Activated CD4-positive, alpha-beta T cell treated with anti-CD3 and anti-CD28 coated beads, Interleukin-2, amount 10 ng/mL, durations not matched to agents 24 days and 14 days (primary cell): ENCODE measurements at regions not wholly inside any gene's neighbourhood (a gene's known extent, or its start where the extent isn't known, plus 50 kb on each side); places are given as distances from the start of the nearest gene placed in this dataset.
A peak's percentile ranks its signal among the peaks of the same experiment; 100 is the strongest.
"Not testable (repeated sequence)": the region's sequence is repeated elsewhere in the genome, so short reads cannot be mapped to it uniquely, and the experiment has no call there.

Experiments used
- DNase-seq: peaks from one replicate; pipeline ENCODE4 v3.0.0; 2022
- H3K27ac Mint-ChIP-seq: one replicate; pipeline ENCODE4 v1.8.0; 2022; ENCODE audit warnings: mild to moderate bottlenecking, mixed read lengths
- H3K27me3 Mint-ChIP-seq: one replicate; pipeline ENCODE4 v1.8.0; 2022; ENCODE audit warnings: mixed read lengths
- H3K36me3 Mint-ChIP-seq: one replicate; pipeline ENCODE4 v1.8.0; 2022; ENCODE audit warnings: low read depth, mild to moderate bottlenecking, mixed read lengths
- H3K4me1 Mint-ChIP-seq: one replicate; pipeline ENCODE4 v1.8.0; 2021; ENCODE audit warnings: mixed read lengths
- H3K4me3 Mint-ChIP-seq: one replicate; pipeline ENCODE4 v1.8.0; 2022; ENCODE audit warnings: mild to moderate bottlenecking, moderate library complexity, mixed read lengths
- H3K9me3 Mint-ChIP-seq: one replicate; pipeline ENCODE4 v1.8.0; 2021; ENCODE audit warnings: mixed read lengths
- intact Hi-C: fragments of 100-400 bp; cut with micrococcal nuclease; formaldehyde crosslinking; loops from one replicate; pipeline ENCODE4 v1.15.1; 2023

DNA sequence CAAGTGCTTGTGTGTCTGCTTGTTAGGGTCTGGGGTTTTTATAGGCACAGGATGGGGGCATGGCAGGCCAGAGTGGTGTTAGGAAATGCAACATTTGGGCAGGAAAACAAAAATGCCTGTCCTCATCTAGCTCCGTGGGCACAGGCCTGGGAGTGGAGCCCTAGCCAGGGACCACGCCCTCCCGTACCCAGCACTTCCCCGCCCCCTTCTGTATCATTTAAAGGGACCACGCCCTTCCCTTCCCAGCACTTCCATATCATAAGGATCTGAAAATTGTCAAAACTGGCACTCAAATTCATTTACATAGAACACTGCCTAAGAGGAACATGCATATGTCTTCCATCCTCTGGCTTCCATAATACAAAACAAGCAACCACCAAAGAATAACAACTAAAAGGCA is 185.8 kb downstream of the B3GLCT start:
- H3K9me3 Mint-ChIP-seq = no peaks in the 10 kb centered on the region
- DNase-seq = no peak
- H3K4me1 Mint-ChIP-seq = no peaks in the 10 kb centered on the region
- intact Hi-C loops = no loop called here
- H3K27me3 Mint-ChIP-seq = peaks cover 1% of the 10 kb centered on the region
- no peak overlapping the region for H3K27ac Mint-ChIP-seq
- no peak overlapping the region for H3K4me3 Mint-ChIP-seq
- H3K36me3 Mint-ChIP-seq = no peaks in the 10 kb centered on the region

DNA sequence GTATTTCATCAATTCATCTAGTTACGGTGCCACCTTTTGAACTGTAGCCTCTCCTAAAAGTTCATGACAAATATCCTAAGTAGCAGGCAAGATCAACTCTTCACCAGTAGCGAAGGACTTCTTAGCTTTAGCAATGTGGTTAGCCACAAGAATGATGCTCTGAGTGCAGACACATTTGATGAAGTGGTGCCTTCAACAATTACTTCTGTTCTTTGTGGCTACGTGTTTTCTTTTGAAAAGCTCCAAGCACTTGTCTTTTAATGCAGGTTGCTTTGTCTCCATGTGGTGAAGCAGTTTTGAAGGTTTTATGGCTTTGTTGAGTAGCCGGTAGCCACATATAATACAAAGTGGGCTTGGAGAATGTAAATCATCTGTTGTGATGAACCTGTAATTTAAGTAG is 194.7 kb downstream of the B3GLCT start:
- H3K27me3 Mint-ChIP-seq = no peaks in the 10 kb centered on the region
- H3K4me3 Mint-ChIP-seq = no peak overlapping the region
- no peaks in the 10 kb centered on the region for H3K36me3 Mint-ChIP-seq
- no peak for DNase-seq
- H3K27ac Mint-ChIP-seq = no peak overlapping the region
- peaks cover 3% of the 10 kb centered on the region for H3K9me3 Mint-ChIP-seq
- no peaks in the 10 kb centered on the region for H3K4me1 Mint-ChIP-seq
- intact Hi-C loops = no loop called here

DNA sequence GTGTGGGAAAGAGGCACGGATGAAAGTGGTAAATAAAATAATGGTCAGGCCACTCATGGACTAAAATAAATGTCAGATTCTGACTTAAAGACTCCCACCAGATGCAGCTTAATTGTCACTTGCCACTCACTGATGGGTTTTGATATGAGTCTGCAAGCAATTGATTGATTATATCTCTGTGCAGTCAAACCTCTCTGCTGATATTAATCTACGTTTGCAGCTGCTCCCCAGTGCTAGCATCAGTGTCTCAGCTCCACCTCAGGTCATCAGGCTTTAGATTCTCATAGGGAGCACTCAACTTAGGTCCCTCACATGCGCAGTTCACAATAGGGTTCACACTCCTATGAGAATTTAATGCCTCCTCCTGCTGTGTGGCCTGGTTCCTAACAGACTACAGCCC is 195.3 kb downstream of the B3GLCT start:
- H3K27ac Mint-ChIP-seq = no peak overlapping the region
- no peaks in the 10 kb centered on the region for H3K27me3 Mint-ChIP-seq
- no peaks in the 10 kb centered on the region for H3K4me1 Mint-ChIP-seq
- no peaks in the 10 kb centered on the region for H3K36me3 Mint-ChIP-seq
- H3K4me3 Mint-ChIP-seq = no peak overlapping the region
- DNase-seq = no peak
- intact Hi-C loops = no loop called here
- peaks cover 8% of the 10 kb centered on the region for H3K9me3 Mint-ChIP-seq

DNA sequence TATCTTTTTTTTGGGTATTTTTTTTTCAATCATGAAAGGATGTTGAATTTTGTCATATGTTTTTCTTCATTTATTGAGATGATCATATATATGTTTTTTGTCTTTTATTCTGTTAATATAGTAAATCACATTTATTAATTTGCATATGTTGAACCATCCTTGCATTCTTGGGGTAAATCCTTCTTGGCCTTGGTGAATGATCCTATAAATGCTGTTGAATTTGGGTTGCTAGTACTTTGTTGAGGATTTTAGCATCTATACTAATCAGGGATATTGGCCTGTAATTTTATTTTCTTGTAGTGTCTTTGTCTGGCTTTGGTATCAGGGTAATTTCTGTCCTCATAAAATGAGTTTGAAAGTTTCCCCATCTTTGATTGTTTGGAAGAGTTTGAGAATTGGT is 199.9 kb downstream of the B3GLCT start:
- DNase-seq = no peak
- Mint-ChIP-seq H3K4me1 (no peaks in the 10 kb centered on the region), H3K27ac (no peak overlapping the region)

DNA sequence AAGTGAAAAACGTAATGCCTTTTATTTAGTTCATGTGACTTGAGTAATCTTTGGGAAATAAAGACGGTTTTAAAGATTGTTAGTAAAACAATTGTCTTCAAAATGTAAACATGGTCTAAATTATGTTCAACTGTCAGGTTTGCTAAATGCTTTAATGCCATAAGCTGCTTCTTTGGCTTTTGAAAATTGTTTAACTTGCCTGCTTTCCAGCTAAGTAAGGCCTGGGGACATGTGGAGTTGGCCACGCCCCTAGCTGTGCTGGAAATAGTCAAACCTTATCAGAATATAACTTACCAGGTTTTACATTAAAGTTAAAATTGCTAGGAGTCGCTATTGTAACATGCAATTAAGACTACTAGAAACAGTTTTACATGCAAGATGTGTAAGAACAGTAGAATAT is 203.9 kb downstream of the B3GLCT start:
- H3K4me1 Mint-ChIP-seq, intact Hi-C loops, H3K9me3 Mint-ChIP-seq, H3K27me3 Mint-ChIP-seq, H3K27ac Mint-ChIP-seq, H3K4me3 Mint-ChIP-seq, H3K36me3 Mint-ChIP-seq, DNase-seq: not testable (repeated sequence)

More for the DNA sequence above, 199.9 kb downstream of the B3GLCT start:
- Mint-ChIP-seq H3K27me3 (no peaks in the 10 kb centered on the region), H3K36me3 (no peaks in the 10 kb centered on the region), H3K4me3 (no peak overlapping the region), H3K9me3 (peaks cover 11% of the 10 kb centered on the region)
- intact Hi-C loops = no loop called here

DNA sequence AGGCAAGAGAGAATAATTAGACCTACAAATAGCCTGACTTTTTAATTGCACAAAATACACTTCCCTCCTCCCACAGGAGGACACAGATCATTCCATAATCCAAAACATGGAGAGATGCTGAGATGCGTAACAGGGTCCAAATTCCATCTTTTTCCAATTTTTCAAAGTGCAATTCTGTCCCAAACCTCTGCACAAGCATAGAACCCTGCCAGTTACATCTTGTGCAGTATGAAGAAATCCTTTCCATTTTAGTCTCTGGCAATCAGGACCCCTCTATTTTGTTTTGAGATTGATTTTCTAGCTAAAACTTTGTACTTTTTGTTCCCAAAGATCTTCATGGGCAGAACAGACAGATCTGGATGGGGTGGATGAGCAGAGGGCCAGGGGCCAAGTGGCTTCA is 209.2 kb downstream of the B3GLCT start:
- Mint-ChIP-seq H3K4me3 (no peak overlapping the region), H3K36me3 (no peaks in the 10 kb centered on the region), H3K9me3 (no peaks in the 10 kb centered on the region), H3K4me1 (no peaks in the 10 kb centered on the region), H3K27me3 (no peaks in the 10 kb centered on the region), H3K27ac (no peak overlapping the region)
- no peak for DNase-seq
- intact Hi-C loops = no loop called here

DNA sequence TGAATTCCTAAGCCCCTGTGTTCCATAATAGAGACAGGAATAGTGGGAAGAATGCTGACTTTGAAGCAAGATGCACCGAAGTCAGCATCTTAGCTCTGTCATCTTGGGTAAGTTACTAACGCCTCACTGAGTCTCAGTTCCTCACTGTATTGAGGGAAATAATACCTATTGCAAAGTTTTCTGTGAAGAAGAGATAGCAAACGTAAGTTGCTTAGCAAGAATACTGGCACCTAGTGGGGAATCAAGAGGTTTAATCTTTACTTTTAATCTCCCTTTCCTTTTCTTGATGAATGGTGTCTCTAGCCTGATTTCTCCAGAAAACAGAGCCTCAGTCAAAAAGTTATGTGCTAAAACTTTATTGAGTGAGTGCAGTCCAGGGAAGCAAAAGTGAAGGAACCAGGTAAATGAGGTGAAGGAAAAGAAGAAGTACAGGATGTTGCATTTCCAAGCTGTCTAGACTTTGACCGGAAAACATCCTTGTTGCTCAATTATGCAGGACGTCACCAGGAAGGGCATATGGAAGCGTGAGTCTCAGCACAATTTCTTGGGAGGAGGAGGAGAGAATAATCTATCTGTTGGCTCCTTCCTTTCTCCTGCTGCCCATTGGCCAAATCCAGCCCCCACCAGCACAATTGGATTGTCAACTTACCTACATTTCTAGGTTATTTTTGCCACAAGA is 210.0 kb downstream of the B3GLCT start:
- no peak for DNase-seq
- Mint-ChIP-seq H3K27me3 (no peaks in the 10 kb centered on the region), H3K4me3 (no peak overlapping the region), H3K27ac (no peak overlapping the region), H3K4me1 (no peaks in the 10 kb centered on the region), H3K9me3 (no peaks in the 10 kb centered on the region), H3K36me3 (no peaks in the 10 kb centered on the region)
- intact Hi-C loops = no loop called here

DNA sequence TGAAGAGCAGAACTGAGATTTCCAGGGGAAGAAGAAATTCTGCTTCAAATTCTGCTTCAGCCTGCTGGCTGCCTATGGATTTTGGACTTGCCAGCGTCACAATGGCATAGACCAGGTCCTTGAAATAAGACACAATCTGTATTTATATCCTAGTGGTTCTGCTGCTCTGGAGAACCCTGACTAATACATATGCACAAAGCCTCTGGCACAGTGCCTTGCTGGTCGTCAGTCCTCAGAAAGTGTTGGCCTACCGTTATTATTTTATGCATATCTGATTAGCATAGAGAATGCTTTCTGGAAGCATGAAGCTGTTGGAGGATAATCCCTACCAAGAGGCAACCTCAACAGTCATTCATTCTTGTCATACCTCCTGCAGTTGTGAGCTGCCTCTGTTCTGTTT is 213.7 kb downstream of the B3GLCT start:
- no peak for DNase-seq
- Mint-ChIP-seq H3K4me3 (no peak overlapping the region), H3K9me3 (no peaks in the 10 kb centered on the region), H3K27ac (no peak overlapping the region), H3K4me1 (no peaks in the 10 kb centered on the region), H3K27me3 (no peaks in the 10 kb centered on the region), H3K36me3 (no peaks in the 10 kb centered on the region)
- intact Hi-C loops = no loop called here

DNA sequence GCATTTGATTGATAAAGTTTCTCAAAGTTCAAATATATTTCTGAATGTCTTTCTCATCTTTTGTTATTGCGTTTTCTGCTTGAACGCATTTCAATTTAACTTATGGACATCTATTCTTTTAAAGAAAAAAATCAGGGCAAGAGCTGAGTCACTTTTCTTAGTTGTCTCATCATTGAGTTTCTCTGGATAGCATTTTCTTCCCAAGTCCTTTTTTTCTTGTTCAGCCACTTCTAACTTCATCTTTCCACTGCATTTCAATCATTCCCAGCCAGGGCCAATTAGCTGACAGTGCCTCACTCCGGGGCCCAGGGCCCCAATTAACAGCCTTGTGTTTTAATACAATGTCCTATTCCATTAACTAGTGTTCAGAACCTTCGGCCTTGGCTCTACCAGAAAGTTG is 216.3 kb downstream of the B3GLCT start:
- Mint-ChIP-seq H3K27ac (no peak overlapping the region), H3K9me3 (no peaks in the 10 kb centered on the region), H3K27me3 (peaks cover 4% of the 10 kb centered on the region), H3K36me3 (no peaks in the 10 kb centered on the region), H3K4me1 (no peaks in the 10 kb centered on the region), H3K4me3 (no peak overlapping the region)
- intact Hi-C loops = no loop called here
- no peak for DNase-seq

DNA sequence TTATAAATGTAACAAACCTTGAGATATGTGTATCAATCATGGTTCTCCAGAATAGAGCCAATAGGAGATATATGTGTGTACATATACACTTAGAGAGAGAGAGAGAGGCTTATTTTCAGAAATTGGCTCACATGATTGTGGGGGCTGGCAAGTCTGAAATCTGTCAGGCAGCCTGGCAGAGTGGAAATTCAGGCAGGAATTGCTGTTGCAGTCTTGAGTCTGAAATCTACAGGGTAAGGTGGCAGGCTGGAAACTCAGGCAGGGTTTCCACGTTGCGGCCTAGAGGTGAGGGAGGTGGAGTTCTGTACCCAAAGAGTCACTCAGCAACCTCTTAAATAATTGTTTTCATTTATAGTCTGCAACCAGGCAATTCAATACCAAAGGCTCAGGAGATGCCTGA is 218.4 kb downstream of the B3GLCT start:
- DNase-seq = no peak
- no peaks in the 10 kb centered on the region for H3K9me3 Mint-ChIP-seq
- H3K27me3 Mint-ChIP-seq = peaks cover 4% of the 10 kb centered on the region
- H3K4me3 Mint-ChIP-seq = no peak overlapping the region
- H3K36me3 Mint-ChIP-seq = no peaks in the 10 kb centered on the region
- intact Hi-C loops = no loop called here
- H3K27ac Mint-ChIP-seq = no peak overlapping the region
- no peaks in the 10 kb centered on the region for H3K4me1 Mint-ChIP-seq

DNA sequence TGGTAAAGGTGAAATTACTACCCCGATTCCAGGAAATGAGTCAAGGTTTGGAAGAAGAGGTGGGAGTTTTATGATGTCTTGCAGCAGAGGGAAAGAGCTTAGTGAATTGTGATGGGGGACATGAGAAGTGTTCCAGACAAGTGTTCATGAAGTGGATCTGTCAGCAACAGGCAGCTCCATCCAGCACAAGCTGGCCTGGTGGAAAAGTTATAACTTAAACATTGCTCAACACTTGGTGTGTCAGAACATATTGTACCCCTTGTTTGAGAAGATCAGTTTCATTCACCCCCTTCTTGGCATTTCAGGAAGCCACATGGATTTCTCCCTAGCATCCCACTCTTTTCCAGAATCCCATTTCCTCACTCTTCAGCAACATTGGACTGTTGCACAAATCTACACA is 222.0 kb downstream of the B3GLCT start:
- peaks cover 4% of the 10 kb centered on the region for H3K27me3 Mint-ChIP-seq
- H3K36me3 Mint-ChIP-seq = no peaks in the 10 kb centered on the region
- intact Hi-C loops = no loop called here
- H3K4me3 Mint-ChIP-seq = no peak overlapping the region
- no peak overlapping the region for H3K27ac Mint-ChIP-seq
- no peaks in the 10 kb centered on the region for H3K9me3 Mint-ChIP-seq
- no peak for DNase-seq
- peaks cover 3% of the 10 kb centered on the region for H3K4me1 Mint-ChIP-seq

DNA sequence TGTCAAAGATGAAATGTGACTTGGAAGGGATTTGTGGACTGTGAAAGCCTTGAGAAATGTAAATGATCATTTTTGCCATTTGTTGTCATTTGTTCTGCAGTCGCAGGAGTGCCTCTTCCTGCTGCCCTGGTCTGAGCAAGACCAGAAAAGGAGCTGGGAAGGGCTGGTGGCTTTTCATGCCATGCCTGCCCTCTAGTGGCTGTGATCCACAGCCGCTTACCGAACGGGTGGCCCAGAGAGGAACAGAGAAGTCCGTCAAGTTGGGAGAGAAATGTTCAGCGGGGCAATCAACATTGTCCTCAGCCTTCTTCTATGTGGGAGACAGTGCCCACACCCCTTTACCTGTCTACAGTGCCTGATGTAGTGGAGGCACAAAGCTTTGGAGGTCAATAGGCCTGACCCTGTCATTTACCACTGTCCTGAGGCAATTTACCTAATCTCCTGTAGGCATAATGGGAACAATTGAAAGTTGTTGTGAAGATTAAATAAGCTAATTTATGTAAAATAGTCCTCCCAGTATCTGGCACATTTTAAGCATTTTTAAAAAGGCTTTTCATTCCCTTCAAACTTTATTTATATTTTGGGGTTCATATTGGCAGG is 224.5 kb downstream of the B3GLCT start:
- H3K9me3 Mint-ChIP-seq = no peaks in the 10 kb centered on the region

DNA sequence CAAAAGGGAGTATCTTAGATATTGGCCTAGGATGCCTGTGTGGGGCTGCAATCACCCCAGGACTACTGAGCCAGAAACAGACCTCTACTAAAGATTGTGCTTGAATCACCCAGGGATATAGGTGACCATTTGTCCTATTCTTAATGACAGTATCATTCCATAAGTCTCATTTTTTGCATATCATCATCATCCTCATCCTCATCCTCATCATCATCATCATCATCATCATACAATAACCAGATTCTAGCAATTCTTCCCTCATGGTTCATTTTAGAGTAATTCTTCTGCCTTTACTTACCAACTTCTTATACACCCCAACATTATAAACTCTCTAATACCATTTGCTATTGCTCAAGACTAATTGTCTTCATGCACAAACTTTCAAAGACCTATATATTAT is 226.6 kb downstream of the B3GLCT start:
- Mint-ChIP-seq H3K27ac (no peak overlapping the region), H3K4me3 (no peak overlapping the region), H3K9me3 (no peaks in the 10 kb centered on the region), H3K27me3 (no peaks in the 10 kb centered on the region), H3K4me1 (peaks cover 3% of the 10 kb centered on the region), H3K36me3 (no peaks in the 10 kb centered on the region)
- intact Hi-C loops = no loop called here
- no peak for DNase-seq

More for the DNA sequence above, 224.5 kb downstream of the B3GLCT start:
- intact Hi-C loops = loop anchor here (1.0 kb wide), 2 partner anchors 188 to 225 kb away; partner anchors contain the start of gene B3GLCT
- peaks cover 3% of the 10 kb centered on the region for H3K4me1 Mint-ChIP-seq
- no peaks in the 10 kb centered on the region for H3K27me3 Mint-ChIP-seq
- no peaks in the 10 kb centered on the region for H3K36me3 Mint-ChIP-seq
- DNase-seq = peak; percentile 84
- no peak overlapping the region for H3K4me3 Mint-ChIP-seq
- H3K27ac Mint-ChIP-seq = no peak overlapping the region

DNA sequence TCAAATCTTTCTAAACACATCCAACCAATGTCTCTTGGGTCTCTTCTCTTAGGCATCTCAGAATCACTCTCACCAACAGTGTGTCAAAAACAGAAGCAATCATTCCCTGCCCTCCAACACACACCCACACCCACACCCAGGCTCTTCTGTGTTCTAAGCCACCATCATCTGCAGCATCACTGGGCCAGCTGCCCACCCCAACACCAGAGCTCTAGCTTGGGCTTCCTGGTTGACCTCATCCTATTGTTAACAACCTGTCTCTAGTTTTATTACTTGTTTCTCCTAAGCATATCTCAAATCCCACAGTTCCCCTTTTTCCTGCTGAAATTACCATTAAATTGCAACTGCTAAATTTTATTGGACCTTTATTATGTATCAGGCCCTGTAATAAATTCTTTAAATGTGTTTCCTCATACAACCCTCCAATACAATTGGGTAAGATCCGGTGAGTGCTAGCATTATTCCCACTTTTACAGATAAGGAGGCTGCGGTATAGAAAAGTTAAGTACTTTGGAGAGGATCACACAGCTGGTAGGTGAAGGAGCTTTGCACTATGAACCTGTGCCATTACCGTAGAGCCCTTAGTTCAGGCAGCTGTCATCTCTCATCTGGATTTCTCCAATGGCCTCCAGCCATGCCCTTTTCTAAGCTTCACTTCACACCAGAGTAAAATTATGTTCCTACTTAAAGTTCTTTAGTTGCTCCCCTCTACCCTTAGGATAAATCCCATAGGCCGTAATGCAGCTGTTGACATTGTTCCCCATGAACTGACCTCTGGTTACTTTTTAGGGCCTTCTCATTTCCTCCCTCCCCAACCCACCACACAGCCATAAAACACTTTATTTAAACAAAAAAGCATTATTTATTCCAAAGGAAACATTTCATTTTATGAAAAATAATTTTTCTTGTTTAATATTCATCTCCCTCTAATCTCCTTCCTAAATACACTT is 227.7 kb downstream of the B3GLCT start:
- H3K4me3 Mint-ChIP-seq = no peak overlapping the region
- H3K36me3 Mint-ChIP-seq = no peaks in the 10 kb centered on the region
- peaks cover 3% of the 10 kb centered on the region for H3K4me1 Mint-ChIP-seq
- no peak for DNase-seq
- H3K27ac Mint-ChIP-seq = no peak overlapping the region
- no peaks in the 10 kb centered on the region for H3K27me3 Mint-ChIP-seq
- no peaks in the 10 kb centered on the region for H3K9me3 Mint-ChIP-seq
- intact Hi-C loops = no loop called here
